Keratinocyte (primary cell): ENCODE measurements at regions not wholly inside any gene's neighbourhood (a gene's known extent, or its start where the extent isn't known, plus 50 kb on each side); places are given as distances from the start of the nearest gene placed in this dataset.

Source experiments
- CTCF ChIP-seq, 3 experiments: IDR thresholded peaks in 1 of 3; conservative IDR thresholded peaks in 1 of 3; optimal IDR thresholded peaks in 1 of 3; 2 replicates in 2 of 3; 3 replicates in 1 of 3; pipeline versions ENCODE3 to v1.5.1; 2011; ENCODE audit warnings: low read length in 3 of 3, mild to moderate bottlenecking in 3 of 3, moderate library complexity in 2 of 3, control low read depth in 1 of 3, inconsistent platforms in 1 of 3; ENCODE audit not compliant: insufficient read depth in 2 of 3; ENCODE audit errors: extremely low read depth in 1 of 3
- EZH2 ChIP-seq: IDR thresholded peaks from one replicate; pipeline ENCODE4 v1.6.1; 2012; ENCODE audit warnings: inconsistent platforms, mild to moderate bottlenecking, low read length, moderate library complexity

- TF ChIP-seq CTCF (optimal IDR thresholded peaks at IDR 0.05 in 1 of 3, IDR thresholded peaks at IDR 0.05 in 1 of 3, conservative IDR thresholded peaks at IDR 0.05 in 1 of 3; ENCODE audit: extremely low read depth in 1 of 3, insufficient read depth in 2 of 3, low read length in 3 of 3), result no peak
- TF ChIP-seq EZH2, result no peak
These were observed 257.5 kb downstream of the HAPSTR1 start for GRCh38 chr16:9348912-9349311.
